ENCODE measurements at regions not wholly inside any gene's neighbourhood (a gene's known extent, or its start where the extent isn't known, plus 50 kb on each side); places are given as distances from the start of the nearest gene placed in this dataset.
A peak's percentile ranks its signal among the peaks of the same experiment; 100 is the strongest.

DNA sequence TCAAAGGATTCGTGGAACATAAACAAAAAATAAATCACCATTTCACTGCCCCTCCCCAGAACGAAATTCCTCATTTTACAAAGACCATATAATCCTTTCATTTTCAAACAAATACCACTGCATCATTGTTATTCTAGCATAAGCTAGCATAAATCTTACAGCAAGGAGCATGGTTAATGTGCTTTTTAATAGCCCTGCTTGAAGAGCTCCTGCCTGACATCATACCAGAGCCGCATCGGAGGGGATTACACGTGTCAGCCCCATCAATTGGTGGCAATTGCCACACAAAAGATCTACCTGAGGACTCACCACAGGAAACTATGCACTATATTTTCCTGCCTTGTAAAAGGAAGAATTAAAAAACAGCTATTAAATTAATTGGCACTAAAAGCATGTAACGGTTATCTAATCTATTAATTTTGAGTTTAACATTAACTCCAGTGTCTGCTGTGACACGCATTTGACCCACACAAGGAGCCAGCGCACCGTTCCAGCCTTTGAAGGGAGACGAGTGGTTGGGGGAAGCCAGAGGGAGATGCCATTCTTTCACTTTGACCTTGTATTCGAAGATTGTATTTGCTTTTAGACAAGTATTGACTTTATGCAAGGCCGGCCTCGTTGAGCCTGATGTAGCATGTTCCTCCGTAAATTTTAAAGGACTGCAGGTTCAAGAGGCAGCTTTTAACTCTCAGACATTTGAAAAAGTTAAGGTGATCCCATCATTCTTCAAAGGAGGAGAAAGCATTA lies 261.1 kb upstream of the RNF32 start (continued):
- TF ChIP-seq, protein P1, sequence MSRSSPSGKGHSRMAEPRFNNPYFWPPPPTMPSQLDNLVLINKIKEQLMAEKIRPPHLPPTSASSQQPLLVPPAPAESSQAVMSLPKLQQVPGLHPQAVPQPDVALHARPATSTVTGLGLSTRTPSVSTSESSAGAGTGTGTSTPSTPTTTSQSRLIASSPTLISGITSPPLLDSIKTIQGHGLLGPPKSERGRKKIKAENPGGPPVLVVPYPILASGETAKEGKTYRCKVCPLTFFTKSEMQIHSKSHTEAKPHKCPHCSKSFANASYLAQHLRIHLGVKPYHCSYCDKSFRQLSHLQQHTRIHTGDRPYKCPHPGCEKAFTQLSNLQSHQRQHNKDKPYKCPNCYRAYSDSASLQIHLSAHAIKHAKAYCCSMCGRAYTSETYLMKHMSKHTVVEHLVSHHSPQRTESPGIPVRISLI (CRISPR knock-in tag; IDR thresholded peaks at IDR 0.05; ENCODE audit: borderline replicate concordance), result no peak
- TF ChIP-seq, protein P2, sequence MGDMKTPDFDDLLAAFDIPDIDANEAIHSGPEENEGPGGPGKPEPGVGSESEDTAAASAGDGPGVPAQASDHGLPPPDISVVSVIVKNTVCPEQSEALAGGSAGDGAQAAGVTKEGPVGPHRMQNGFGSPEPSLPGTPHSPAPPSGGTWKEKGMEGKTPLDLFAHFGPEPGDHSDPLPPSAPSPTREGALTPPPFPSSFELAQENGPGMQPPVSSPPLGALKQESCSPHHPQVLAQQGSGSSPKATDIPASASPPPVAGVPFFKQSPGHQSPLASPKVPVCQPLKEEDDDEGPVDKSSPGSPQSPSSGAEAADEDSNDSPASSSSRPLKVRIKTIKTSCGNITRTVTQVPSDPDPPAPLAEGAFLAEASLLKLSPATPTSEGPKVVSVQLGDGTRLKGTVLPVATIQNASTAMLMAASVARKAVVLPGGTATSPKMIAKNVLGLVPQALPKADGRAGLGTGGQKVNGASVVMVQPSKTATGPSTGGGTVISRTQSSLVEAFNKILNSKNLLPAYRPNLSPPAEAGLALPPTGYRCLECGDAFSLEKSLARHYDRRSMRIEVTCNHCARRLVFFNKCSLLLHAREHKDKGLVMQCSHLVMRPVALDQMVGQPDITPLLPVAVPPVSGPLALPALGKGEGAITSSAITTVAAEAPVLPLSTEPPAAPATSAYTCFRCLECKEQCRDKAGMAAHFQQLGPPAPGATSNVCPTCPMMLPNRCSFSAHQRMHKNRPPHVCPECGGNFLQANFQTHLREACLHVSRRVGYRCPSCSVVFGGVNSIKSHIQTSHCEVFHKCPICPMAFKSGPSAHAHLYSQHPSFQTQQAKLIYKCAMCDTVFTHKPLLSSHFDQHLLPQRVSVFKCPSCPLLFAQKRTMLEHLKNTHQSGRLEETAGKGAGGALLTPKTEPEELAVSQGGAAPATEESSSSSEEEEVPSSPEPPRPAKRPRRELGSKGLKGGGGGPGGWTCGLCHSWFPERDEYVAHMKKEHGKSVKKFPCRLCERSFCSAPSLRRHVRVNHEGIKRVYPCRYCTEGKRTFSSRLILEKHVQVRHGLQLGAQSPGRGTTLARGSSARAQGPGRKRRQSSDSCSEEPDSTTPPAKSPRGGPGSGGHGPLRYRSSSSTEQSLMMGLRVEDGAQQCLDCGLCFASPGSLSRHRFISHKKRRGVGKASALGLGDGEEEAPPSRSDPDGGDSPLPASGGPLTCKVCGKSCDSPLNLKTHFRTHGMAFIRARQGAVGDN (CRISPR knock-in tag; IDR thresholded peaks at IDR 0.05), result no peak
- TF ChIP-seq ZNF614 (CRISPR knock-in tag; IDR thresholded peaks at IDR 0.05; ENCODE audit: borderline replicate concordance), result peak; percentile 57; the same call in 1 of the 2 replicates
- no peak for TF ChIP-seq ZNF17 (CRISPR knock-in tag; IDR thresholded peaks at IDR 0.05)
- TF ChIP-seq ZNF562 (CRISPR knock-in tag; IDR thresholded peaks at IDR 0.05; ENCODE audit: borderline replicate concordance), result no peak
- TF ChIP-seq ZNF441 (CRISPR knock-in tag; IDR thresholded peaks at IDR 0.05; ENCODE audit: borderline replicate concordance), result no peak
- TF ChIP-seq MBD4 (IDR thresholded peaks at IDR 0.05; ENCODE audit: borderline replicate concordance, low read length), result no peak
- no peak for TF ChIP-seq ZBTB1 (CRISPR knock-in tag; IDR thresholded peaks at IDR 0.05; ENCODE audit: borderline replicate concordance)
- TF ChIP-seq ZGPAT (CRISPR knock-in tag; IDR thresholded peaks at IDR 0.05), result peak; percentile 70; the same call in 1 of the 2 replicates
- TF ChIP-seq ZNF232 (CRISPR knock-in tag; IDR thresholded peaks at IDR 0.05; ENCODE audit: borderline replicate concordance), result no peak
- 0 out of 2 replicates have a peak, but pooled peaks have one; percentile 37 for TF ChIP-seq MAX (IDR thresholded peaks at IDR 0.05)
- TF ChIP-seq, protein P3, sequence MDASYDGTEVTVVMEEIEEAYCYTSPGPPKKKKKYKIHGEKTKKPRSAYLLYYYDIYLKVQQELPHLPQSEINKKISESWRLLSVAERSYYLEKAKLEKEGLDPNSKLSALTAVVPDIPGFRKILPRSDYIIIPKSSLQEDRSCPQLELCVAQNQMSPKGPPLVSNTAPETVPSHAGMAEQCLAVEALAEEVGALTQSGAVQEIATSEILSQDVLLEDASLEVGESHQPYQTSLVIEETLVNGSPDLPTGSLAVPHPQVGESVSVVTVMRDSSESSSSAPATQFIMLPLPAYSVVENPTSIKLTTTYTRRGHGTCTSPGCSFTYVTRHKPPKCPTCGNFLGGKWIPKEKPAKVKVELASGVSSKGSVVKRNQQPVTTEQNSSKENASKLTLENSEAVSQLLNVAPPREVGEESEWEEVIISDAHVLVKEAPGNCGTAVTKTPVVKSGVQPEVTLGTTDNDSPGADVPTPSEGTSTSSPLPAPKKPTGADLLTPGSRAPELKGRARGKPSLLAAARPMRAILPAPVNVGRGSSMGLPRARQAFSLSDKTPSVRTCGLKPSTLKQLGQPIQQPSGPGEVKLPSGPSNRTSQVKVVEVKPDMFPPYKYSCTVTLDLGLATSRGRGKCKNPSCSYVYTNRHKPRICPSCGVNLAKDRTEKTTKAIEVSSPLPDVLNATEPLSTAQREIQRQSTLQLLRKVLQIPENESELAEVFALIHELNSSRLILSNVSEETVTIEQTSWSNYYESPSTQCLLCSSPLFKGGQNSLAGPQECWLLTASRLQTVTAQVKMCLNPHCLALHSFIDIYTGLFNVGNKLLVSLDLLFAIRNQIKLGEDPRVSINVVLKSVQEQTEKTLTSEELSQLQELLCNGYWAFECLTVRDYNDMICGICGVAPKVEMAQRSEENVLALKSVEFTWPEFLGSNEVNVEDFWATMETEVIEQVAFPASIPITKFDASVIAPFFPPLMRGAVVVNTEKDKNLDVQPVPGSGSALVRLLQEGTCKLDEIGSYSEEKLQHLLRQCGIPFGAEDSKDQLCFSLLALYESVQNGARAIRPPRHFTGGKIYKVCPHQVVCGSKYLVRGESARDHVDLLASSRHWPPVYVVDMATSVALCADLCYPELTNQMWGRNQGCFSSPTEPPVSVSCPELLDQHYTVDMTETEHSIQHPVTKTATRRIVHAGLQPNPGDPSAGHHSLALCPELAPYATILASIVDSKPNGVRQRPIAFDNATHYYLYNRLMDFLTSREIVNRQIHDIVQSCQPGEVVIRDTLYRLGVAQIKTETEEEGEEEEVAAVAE (CRISPR knock-in tag; IDR thresholded peaks at IDR 0.05; ENCODE audit: borderline replicate concordance), result no peak
- TF ChIP-seq PATZ1 (CRISPR knock-in tag; IDR thresholded peaks at IDR 0.05), result peak; percentile 42; the same call in 1 of the 2 replicates
- no peak for TF ChIP-seq KMT2A (CRISPR knock-in tag; IDR thresholded peaks at IDR 0.05)
- no peak for TF ChIP-seq PRPF4 (IDR thresholded peaks at IDR 0.05; ENCODE audit: low read depth, low read length, poor library complexity, severe bottlenecking)

All from HepG2 (cell line).